HG03342 (cell line): ENCODE measurements at regions not wholly inside any gene's neighbourhood (a gene's known extent, or its start where the extent isn't known, plus 50 kb on each side); places are given as distances from the start of the nearest gene placed in this dataset.
"Not testable (repeated sequence)": the region's sequence is repeated elsewhere in the genome, so short reads cannot be mapped to it uniquely, and the experiment has no call there.

ENCODE experiments used
- ATAC-seq: cut with Tn5 transposase; IDR thresholded peaks from one replicate; pipeline ENCODE4 v1.9.1; 2021; ENCODE audit warnings: mild to moderate bottlenecking, moderate library complexity; ENCODE audit not compliant: unreplicated experiment

DNA sequence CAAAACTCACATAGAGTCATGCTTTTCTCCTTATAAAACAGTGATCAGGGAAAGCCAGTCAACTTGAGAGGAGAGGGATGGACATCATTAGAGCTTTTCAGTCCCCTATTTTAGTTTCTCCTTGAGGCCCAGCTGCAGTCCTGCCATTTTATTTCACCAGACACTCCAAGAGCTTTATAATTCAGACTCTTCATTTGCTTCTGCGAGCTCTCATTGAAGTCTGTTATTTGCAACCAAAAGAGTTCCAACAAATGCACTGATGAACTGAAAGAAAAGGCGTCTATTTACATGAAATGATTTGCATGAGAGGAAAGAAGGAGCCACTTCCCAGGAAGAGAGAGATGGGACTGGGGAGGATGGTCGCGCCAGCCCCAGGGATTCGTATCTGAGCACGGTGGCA, 86.8 kb downstream of the NDUFA12 start:
- ATAC-seq = no peak

- ATAC-seq = no peak
Measured at GRCh38 chr12:94909663-94910062, 93.8 kb downstream of the NDUFA12 start.

- ATAC-seq = not testable (repeated sequence)
Measured at GRCh38 chr12:94905749-94906148, 97.7 kb downstream of the NDUFA12 start.

DNA sequence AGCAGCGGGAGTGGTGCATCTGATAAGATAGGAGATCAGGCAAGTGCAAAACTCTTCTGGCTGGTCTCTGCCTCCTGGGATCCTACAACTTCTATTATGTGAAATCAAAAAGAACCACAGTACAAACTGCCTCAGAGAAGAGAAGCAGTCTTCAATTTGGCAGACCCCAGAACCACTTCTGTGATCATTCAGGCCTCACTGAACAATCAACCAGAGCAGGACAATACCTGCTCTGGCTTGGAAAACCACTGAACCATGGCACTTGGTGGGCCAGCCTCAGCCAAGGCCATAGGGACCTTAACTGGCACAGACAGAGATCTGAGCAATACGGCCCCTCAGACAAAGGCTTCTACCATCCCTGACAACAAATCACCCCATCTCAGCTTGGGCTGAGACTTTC, 103.0 kb downstream of the NDUFA12 start:
- ATAC-seq = no peak

DNA sequence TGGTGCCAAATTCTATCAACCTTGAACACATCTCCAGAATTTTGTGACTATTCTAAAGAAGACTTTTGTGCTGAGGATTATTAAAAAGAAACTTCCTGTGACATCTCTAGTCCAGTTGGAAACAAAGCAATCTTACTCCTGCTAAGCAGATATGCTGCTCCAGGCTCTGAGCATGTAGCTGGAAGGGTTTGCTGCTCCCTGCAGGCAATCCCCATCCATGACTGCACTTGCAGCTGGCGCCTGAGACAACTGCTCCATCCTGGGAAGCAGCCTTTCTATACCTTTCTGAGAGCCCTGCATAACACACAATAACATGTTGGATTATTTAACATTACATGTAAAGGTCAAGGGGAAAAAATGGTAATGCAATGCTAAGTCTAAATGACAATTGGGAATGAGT, 105.1 kb downstream of the NDUFA12 start:
- no peak for ATAC-seq

GRCh38 chr12:94892544-94893267, 110.8 kb downstream of the NDUFA12 start:
- ATAC-seq = no peak

DNA sequence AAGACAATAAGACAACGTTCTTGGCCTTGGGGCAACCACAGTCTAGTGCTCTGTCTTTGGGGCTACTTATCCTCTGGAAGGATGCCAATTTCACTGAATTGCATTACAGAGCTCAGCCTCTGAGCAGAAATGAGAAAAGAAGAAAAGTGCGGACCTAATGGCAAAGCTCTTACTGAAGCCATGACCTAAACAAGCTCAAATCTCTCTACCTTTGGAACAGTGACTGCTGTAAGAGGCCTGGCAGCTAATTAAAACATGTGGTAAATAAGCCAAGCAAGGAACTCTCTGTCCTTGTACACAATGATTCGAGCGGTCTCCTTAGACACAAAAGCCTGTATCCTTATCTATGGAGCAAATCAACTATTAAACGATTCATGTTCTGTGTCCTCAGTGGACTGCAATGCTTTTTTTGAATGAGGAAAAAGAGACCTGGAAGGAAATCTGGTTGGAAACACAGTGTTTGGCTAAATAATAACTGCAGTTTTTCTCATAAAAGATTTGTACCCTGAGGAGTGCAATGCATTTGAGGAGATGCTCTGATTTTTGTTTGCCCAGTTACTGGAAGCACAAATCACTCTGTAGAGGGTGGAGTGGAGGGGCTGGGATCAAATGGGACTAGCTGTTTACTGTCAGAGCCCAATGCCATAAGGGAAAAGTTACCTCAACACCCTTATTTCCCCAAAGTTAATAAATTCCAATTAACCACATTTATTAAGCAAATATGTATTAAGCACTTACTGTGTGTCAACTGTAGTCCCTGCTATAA, 113.9 kb downstream of the NDUFA12 start:
- ATAC-seq = no peak

GRCh38 chr12:94879542-94879941, 124.0 kb downstream of the NDUFA12 start:
- ATAC-seq = no peak

DNA sequence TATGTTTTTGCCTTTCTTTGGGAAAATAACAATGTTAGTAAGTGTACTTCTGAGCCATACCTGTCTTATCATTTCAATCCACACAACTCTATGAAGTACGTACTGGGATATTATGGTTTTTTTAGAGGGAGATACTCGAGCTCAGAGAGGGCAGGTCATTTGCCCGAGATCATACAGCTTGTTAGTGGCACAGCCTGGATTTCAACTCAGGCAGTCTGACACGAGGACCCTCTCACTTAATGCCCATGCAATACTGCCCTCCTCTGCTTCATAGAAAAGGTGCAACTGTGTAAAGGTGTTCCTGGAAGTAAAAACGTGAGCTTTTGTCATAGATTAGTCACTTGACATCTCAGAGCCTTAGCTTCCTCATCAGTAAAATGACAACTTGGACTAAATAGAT, 128.0 kb downstream of the NDUFA12 start:
- ATAC-seq = peak; percentile 54

DNA sequence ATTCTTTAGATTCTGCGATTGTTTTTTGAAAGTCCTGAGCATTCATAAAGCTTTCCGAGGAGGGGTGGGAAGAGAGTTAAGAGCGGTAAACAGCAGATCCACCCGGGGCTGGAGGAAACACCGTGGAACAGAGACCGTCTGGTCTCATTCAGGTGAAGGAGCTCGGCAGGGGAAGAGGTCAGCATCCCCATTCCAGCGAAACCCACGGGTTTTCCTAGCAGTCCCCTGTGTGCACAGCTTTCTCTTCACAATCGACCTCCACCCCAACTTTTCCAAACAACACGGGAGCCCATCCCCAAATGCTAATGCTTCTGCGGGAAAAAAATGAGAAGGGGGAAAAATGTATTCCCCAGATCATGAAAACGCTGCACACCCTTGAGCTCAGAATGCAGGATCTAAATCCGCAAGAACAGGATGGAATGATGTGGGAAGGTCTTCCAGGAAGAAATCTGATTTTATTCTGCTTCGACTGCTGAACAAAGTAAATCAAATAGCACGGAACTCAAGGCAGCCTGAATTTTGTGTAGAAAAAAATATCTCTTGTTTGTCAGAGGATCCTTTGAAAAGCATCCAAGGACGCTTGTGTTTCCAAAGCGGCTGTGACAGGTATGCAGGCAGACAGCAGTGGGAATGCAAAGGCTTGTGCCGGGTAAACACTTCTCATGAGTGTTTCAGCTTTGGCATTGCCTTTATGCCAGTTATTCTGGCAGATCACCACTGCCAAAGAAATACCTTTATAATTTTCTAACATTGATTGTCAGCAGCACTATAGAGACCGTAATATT, 128.8 kb downstream of the NDUFA12 start:
- ATAC-seq = no peak

- ATAC-seq = no peak
Measured at GRCh38 chr12:94873734-94874517, 129.6 kb downstream of the NDUFA12 start.

- peak; percentile 69 for ATAC-seq
Measured at GRCh38 chr12:94872971-94873733, 130.3 kb downstream of the NDUFA12 start.

DNA sequence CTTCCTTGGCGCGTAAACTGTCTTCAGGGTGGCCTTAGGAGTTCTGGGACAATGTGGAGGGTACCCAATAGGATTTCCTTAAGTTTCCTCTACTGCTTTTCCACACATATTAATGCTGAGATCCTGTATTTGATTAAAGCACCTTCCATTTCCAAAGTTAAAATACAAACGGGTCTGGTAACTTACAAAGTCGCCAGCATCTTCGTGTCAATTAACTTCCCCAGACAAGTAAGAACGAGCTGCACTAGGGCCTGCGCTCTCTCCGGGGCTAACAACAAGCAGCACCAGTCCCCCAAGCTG, 130.9 kb downstream of the NDUFA12 start:
- no peak for ATAC-seq

DNA sequence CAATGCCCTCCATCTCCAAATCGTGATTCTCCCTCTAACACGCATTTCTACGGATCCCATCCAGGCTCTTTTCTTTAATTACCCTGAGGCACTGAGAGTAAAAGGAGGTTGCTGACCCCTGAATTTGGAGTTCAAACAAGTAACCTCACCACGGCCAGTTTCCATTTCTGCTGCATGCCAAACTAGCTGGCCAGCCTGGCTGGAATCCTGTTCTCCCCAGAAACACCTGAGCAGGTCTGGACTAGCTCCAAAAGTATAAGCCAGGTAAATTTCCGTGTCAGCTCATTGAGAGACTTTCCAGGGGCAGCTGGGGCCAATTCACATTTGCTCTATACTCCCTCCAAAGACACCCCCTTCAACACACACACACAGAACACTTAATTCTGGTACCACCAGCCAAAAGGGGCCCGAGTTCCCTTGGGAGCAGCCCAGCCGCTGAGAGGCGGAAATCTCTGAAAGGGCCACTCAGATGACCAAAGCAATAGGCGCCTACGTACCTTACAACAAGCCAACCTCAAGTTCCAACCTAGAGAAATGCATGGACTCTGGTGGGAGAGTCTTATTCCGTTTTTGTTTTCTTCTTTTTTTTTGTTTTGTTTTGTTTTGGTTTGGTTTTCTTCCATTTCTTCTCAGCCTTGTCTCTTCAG, 131.4 kb downstream of the NDUFA12 start:
- ATAC-seq = no peak

- ATAC-seq = no peak
Measured at GRCh38 chr12:94870511-94870910, 133.0 kb downstream of the NDUFA12 start.

GRCh38 chr12:94868161-94868560, 135.3 kb downstream of the NDUFA12 start:
- no peak for ATAC-seq

- peak; percentile 60 for ATAC-seq
Measured at GRCh38 chr12:94867066-94867855, 136.2 kb downstream of the NDUFA12 start.

GRCh38 chr12:94864987-94865386, 138.5 kb downstream of the NDUFA12 start:
- no peak for ATAC-seq
